Body of pancreas (tissue), 4 donors: ENCODE measurements at regions not wholly inside any gene's neighbourhood (a gene's known extent, or its start where the extent isn't known, plus 50 kb on each side); places are given as distances from the start of the nearest gene placed in this dataset.

ENCODE experiments used
- ATAC-seq: fragments of 150-250 bp; one replicate; pipeline ENCODE4 v1.9.1; 2016
- DNase-seq, 4 donors: peaks; one replicate each; pipeline ENCODE4 v3.0.0-alpha.2; 2019
- H3K27ac ChIP-seq, 4 donors: fragments of 200-600 bp; sonication (generic); 1 replicate in 3 of 4; 2 replicates in 1 of 4; pipeline versions ENCODE4 v1.5.1 to v1.6.1; 2016 to 2019; ENCODE audit warnings: mild to moderate bottlenecking in 1 of 4, mixed read lengths in 1 of 4, moderate library complexity in 1 of 4
- H3K27me3 ChIP-seq, 2 donors: fragments of 200-600 bp; sonication (generic); one replicate each; pipeline ENCODE4 v1.6.0; 2016; ENCODE audit warnings: mild to moderate bottlenecking in 1 of 2
- H3K36me3 ChIP-seq, 2 donors: fragments of 200-600 bp; sonication (generic); replicated peaks in 1 of 2; 2 replicates each; pipeline ENCODE4 v1.5.1; 2016; ENCODE audit warnings: low read depth in 2 of 2; ENCODE audit not compliant: insufficient read depth in 1 of 2
- H3K4me1 ChIP-seq: fragments of 200-600 bp; sonication (generic); one replicate; pipeline ENCODE4 v1.6.0; 2016
- H3K4me3 ChIP-seq, 2 donors: fragments of 200-600 bp; sonication (generic); 1 replicate in 1 of 2; 2 replicates in 1 of 2; pipeline ENCODE4 v1.5.1; 2016 to 2019
- H3K9me3 ChIP-seq, 3 donors: fragments of 200-600 bp; sonication (generic); 1 replicate in 2 of 3; 2 replicates in 1 of 3; pipeline ENCODE4 v1.5.1; 2016
- CTCF ChIP-seq, 7 experiments: fragments of 450-650 bp in 4 of 7; fragments of 200-600 bp in 3 of 7; sonication (generic) in 3 of 7; IDR thresholded peaks; one replicate each; pipeline ENCODE4 v1.5.1; 2016 to 2019; ENCODE audit warnings: antibody characterized with exemption in 7 of 7
- POLR2A ChIP-seq, 3 donors: fragments of 450-650 bp; IDR thresholded peaks; one replicate each; pipeline ENCODE4 v1.6.1; 2016; ENCODE audit warnings: antibody characterized with exemption in 3 of 3, mild to moderate bottlenecking in 2 of 3
- WGBS, 2 donors: methylation state at CpG; one replicate each; pipeline ENCODE4 v1.1.5; 2017; 5-methylcytosine and 5-hydroxymethylcytosine counted together
- intact Hi-C: fragments of 100-400 bp; cut with DNase I; formaldehyde crosslinking; loops from one replicate; pipeline ENCODE4 v1.15.1; 2023

- ATAC-seq, result no peak
- Histone ChIP-seq H3K27me3 (no peaks in the 10 kb centered on the region), H3K4me3 (no peak overlapping the region), H3K9me3 (no peaks in the 10 kb centered on the region), H3K36me3 (no peaks in the 10 kb centered on the region), H3K4me1 (no peaks in the 10 kb centered on the region), H3K27ac (no peak overlapping the region)
- 73 to 83% methylated on average over 4 of the region's 4 CpGs for WGBS, 2 donors
- DNase-seq, result no peak
- intact Hi-C loops, result no loop called here
- TF ChIP-seq POLR2A (IDR thresholded peaks at IDR 0.05) (no peak), CTCF (IDR thresholded peaks at IDR 0.05) (no peak)
Measured at GRCh38 chr5:106459541-106459940, 1211.2 kb downstream of the EFNA5 start.

GRCh38 chr5:106454651-106455415 lies 1215.9 kb downstream of the EFNA5 start:
- no peak overlapping the region for H3K27ac ChIP-seq
- peak in 2 of 7 experiments; percentile 21 to 33 for TF ChIP-seq CTCF (IDR thresholded peaks at IDR 0.05)
- no peak for TF ChIP-seq POLR2A (IDR thresholded peaks at IDR 0.05)
- H3K4me3 ChIP-seq, result no peak overlapping the region
- intact Hi-C loops, result no loop called here
- H3K36me3 ChIP-seq, result no peaks in the 10 kb centered on the region
- no peak for ATAC-seq
- H3K27me3 ChIP-seq, result no peaks in the 10 kb centered on the region
- WGBS, 2 donors, result 17 to 18% methylated on average over 3 of the region's 3 CpGs
- H3K9me3 ChIP-seq, result no peaks in the 10 kb centered on the region
- DNase-seq, result peak in 1 of 4 donors; percentile 5
- no peaks in the 10 kb centered on the region for H3K4me1 ChIP-seq

- H3K27me3 ChIP-seq, result no peaks in the 10 kb centered on the region
- no peak for ATAC-seq
- no peaks in the 10 kb centered on the region for H3K4me1 ChIP-seq
- no peaks in the 10 kb centered on the region for H3K9me3 ChIP-seq
- WGBS, 2 donors, result 72 to 84% methylated on average over 1 of the region's 1 CpG
- no peak overlapping the region for H3K27ac ChIP-seq
- TF ChIP-seq POLR2A (IDR thresholded peaks at IDR 0.05), result no peak
- no peak for TF ChIP-seq CTCF (IDR thresholded peaks at IDR 0.05)
- no peaks in the 10 kb centered on the region for H3K36me3 ChIP-seq
- no peak for DNase-seq
- H3K4me3 ChIP-seq, result no peak overlapping the region
- intact Hi-C loops, result no loop called here
Measured at GRCh38 chr5:106454050-106454449, 1216.7 kb downstream of the EFNA5 start.

- 65 to 71% methylated on average over 5 of the region's 5 CpGs for WGBS, 2 donors
- intact Hi-C loops, result no loop called here
- Histone ChIP-seq H3K36me3 (no peaks in the 10 kb centered on the region), H3K9me3 (no peaks in the 10 kb centered on the region), H3K27ac (no peak overlapping the region), H3K27me3 (no peaks in the 10 kb centered on the region), H3K4me3 (no peak overlapping the region), H3K4me1 (no peaks in the 10 kb centered on the region)
- ATAC-seq, result no peak
- TF ChIP-seq POLR2A (IDR thresholded peaks at IDR 0.05) (no peak), CTCF (IDR thresholded peaks at IDR 0.05) (no peak)
- DNase-seq, result no peak
Measured at GRCh38 chr5:106451998-106452397, 1218.7 kb downstream of the EFNA5 start.

GRCh38 chr5:106443746-106444145 lies 1227.0 kb downstream of the EFNA5 start:
- WGBS, 2 donors, result 53 to 58% methylated on average over 2 of the region's 2 CpGs
- ATAC-seq (no peak), DNase-seq (no peak)
- H3K4me3 ChIP-seq, result no peak overlapping the region
- no peak overlapping the region for H3K27ac ChIP-seq
- intact Hi-C loops, result no loop called here
- peaks cover 4% of the 10 kb centered on the region for H3K4me1 ChIP-seq
- H3K27me3 ChIP-seq, result no peaks in the 10 kb centered on the region
- TF ChIP-seq POLR2A (IDR thresholded peaks at IDR 0.05), result no peak
- H3K36me3 ChIP-seq, result no peaks in the 10 kb centered on the region
- no peaks in the 10 kb centered on the region for H3K9me3 ChIP-seq
